ENCODE measurements at regions not wholly inside any gene's neighbourhood (a gene's known extent, or its start where the extent isn't known, plus 50 kb on each side); places are given as distances from the start of the nearest gene placed in this dataset.

- Histone ChIP-seq H3K4me2 (ENCODE audit: low read length) (no peak overlapping the region), H3K79me2 (replicated peaks; ENCODE audit: insufficient read depth, low read length) (no peaks in the 10 kb centered on the region), H3K36me3 (ENCODE audit: insufficient read depth, low read length) (no peaks in the 10 kb centered on the region), H3F3A (ENCODE audit: insufficient read depth, low read length, poor library complexity, severe bottlenecking) (no peaks in the 10 kb centered on the region), H4K20me1 (ENCODE audit: insufficient read depth) (no peaks in the 10 kb centered on the region), H3K9me3 (ENCODE audit: low read length) (no peaks in the 10 kb centered on the region), H3K27ac (ENCODE audit: low read length) (no peak overlapping the region), H3K4me3 (ENCODE audit: low read length) (no peak overlapping the region), H3K9me2 (ENCODE audit: insufficient read depth, low read length) (no peaks in the 10 kb centered on the region), H2AFZ (ENCODE audit: low read depth, low read length) (no peak overlapping the region), H3K27me3 (ENCODE audit: insufficient read depth, low read depth, low read length) (no peaks in the 10 kb centered on the region), H3K9ac (ENCODE audit: low read length) (no peak overlapping the region)
- no peak for TF ChIP-seq EP300 (conservative IDR thresholded peaks at IDR 0.05; ENCODE audit: poor library complexity, severe bottlenecking)
- no peak for TF ChIP-seq REST (IDR thresholded peaks at IDR 0.05; ENCODE audit: borderline replicate concordance)
- no peak for TF ChIP-seq CTCF (IDR thresholded peaks at IDR 0.05; ENCODE audit: poor library complexity, severe bottlenecking)
These were observed 264.9 kb upstream of the SDK2 start for GRCh38 chr17:73909186-73909585.

GRCh38 chr17:73910206-73910605, 266.0 kb upstream of the SDK2 start:
- no peak overlapping the region for H3K9ac ChIP-seq (ENCODE audit: low read length)
- no peaks in the 10 kb centered on the region for H3K36me3 ChIP-seq (ENCODE audit: insufficient read depth, low read length)
- H3K79me2 ChIP-seq (replicated peaks; ENCODE audit: insufficient read depth, low read length), result no peaks in the 10 kb centered on the region
- no peak overlapping the region for H3K4me3 ChIP-seq (ENCODE audit: low read length)
- no peak for TF ChIP-seq POLR2AphosphoS5 (IDR thresholded peaks at IDR 0.05)
- no peak for TF ChIP-seq CTCF (IDR thresholded peaks at IDR 0.05; ENCODE audit: poor library complexity, severe bottlenecking)
- no peak for TF ChIP-seq EP300 (conservative IDR thresholded peaks at IDR 0.05; ENCODE audit: poor library complexity, severe bottlenecking)
- no peak for TF ChIP-seq REST (IDR thresholded peaks at IDR 0.05; ENCODE audit: borderline replicate concordance)
- no peak for TF ChIP-seq SMC3 (conservative IDR thresholded peaks at IDR 0.05; ENCODE audit: poor library complexity)
- TF ChIP-seq MXI1 (conservative IDR thresholded peaks at IDR 0.05; ENCODE audit: poor library complexity, severe bottlenecking), result no peak
- no peak for TF ChIP-seq RAD21 (conservative IDR thresholded peaks at IDR 0.05)
- H4K20me1 ChIP-seq (ENCODE audit: insufficient read depth), result no peaks in the 10 kb centered on the region
- H3K27me3 ChIP-seq (ENCODE audit: insufficient read depth, low read depth, low read length), result no peaks in the 10 kb centered on the region
- H3K4me2 ChIP-seq (ENCODE audit: low read length), result no peak overlapping the region
- no peak overlapping the region for H3K27ac ChIP-seq (ENCODE audit: low read length)
- H3F3A ChIP-seq (ENCODE audit: insufficient read depth, low read length, poor library complexity, severe bottlenecking), result no peaks in the 10 kb centered on the region
- no peak overlapping the region for H2AFZ ChIP-seq (ENCODE audit: low read depth, low read length)
- no peaks in the 10 kb centered on the region for H3K9me2 ChIP-seq (ENCODE audit: insufficient read depth, low read length)
- H3K9me3 ChIP-seq (ENCODE audit: low read length), result no peaks in the 10 kb centered on the region

Measured in neural cell (in vitro differentiated cells).